ENCODE measurements at regions not wholly inside any gene's neighbourhood (a gene's known extent, or its start where the extent isn't known, plus 50 kb on each side); places are given as distances from the start of the nearest gene placed in this dataset.
"Not testable (repeated sequence)": the region's sequence is repeated elsewhere in the genome, so short reads cannot be mapped to it uniquely, and the experiment has no call there.

DNA sequence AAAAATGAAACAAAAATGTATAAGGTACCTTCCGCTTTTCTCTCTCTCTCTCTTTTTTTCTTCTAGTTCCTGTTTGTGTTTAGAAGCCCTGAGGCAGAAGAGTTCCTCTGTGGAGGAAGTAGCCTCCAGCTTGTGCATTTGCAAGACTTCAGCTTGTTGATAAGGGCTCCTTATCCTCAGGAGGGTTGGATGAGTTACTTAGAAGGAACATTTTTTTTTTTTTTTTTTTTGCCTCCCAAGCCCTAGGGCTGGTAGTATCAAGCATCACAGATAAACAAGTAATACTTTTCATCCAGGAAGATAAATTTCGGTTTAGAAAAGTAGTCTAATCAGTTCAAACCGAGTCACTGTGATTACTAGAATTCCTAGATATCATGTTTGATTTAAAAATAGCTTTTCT is 91.0 kb upstream of the CBLB start:
- no peak for FAIRE-seq
- TF ChIP-seq POLR2A (IDR thresholded peaks at IDR 0.05; ENCODE audit: low read depth, low read length), result no peak
- DNase-seq (ENCODE audit: insufficient read length, low spot score), result no peak

GRCh38 chr3:105960381-105960780 is 91.6 kb upstream of the CBLB start:
- TF ChIP-seq POLR2A (IDR thresholded peaks at IDR 0.05; ENCODE audit: low read depth, low read length), result no peak
- DNase-seq (ENCODE audit: insufficient read length, low spot score) (no peak), FAIRE-seq (no peak)

DNA sequence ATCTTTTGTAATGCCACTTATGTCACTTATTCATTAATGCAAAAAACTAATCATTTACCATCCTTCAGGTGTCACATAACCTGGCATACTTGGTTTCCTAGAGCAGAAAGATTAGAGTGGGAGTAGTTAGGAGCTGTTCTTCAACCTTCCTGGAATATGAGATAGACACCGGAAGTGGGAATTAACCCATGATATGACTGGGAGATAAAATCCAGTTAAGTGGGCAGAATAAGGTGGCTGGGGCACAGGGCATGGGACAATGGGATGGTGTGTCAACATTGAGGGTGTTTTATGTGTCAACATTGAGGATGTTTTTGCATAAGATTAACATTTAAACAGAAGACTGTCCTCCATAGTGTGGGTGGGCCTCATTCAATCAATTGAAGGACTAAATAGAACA is 94.3 kb upstream of the CBLB start:
- no peak for FAIRE-seq
- no peak for TF ChIP-seq POLR2A (IDR thresholded peaks at IDR 0.05; ENCODE audit: low read depth, low read length)

DNA sequence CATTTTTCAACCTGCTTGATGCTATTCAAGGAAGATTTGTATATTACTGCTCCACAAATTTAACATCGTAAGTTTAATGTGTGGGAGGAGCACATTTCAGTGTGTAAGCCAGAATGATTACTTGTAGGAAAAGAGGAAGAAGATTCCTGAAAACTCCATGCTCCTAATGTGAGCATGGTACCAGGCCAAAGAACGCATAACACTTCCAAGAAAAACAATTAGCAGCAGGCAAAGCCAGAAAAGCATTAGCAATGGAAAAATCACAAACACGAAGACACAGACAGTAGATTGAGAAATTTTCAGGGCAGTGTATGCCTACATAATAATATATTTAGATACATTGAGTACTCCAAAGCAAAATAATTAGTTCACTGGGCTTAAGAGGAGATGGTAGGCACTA is 96.6 kb upstream of the CBLB start:
- TF ChIP-seq POLR2A (IDR thresholded peaks at IDR 0.05; ENCODE audit: low read depth, low read length), result no peak
- FAIRE-seq (no peak), DNase-seq (ENCODE audit: insufficient read length, low spot score) (no peak)

More for the DNA sequence above, 94.3 kb upstream of the CBLB start:
- DNase-seq (ENCODE audit: insufficient read length, low spot score), result no peak

DNA sequence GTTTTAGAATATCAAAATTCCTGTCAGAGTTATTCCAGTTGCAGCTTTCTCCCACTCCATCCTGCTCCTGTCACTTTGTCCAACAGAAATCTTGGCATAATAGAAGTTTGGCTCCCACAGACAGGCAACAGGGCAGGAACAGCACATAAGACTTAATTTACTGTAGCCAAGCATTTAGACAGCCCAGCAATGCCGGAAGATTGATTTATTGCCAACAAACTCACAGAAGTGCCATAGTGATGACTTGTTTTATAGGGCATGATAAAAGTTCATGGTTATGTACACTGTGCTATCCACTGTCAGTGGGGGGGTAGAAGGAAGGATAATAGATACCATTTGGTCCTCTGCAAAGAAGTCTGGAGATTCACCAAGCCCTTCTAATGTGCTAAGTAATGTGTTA is 98.3 kb upstream of the CBLB start:
- TF ChIP-seq POLR2A (IDR thresholded peaks at IDR 0.05; ENCODE audit: low read depth, low read length), result no peak

DNA sequence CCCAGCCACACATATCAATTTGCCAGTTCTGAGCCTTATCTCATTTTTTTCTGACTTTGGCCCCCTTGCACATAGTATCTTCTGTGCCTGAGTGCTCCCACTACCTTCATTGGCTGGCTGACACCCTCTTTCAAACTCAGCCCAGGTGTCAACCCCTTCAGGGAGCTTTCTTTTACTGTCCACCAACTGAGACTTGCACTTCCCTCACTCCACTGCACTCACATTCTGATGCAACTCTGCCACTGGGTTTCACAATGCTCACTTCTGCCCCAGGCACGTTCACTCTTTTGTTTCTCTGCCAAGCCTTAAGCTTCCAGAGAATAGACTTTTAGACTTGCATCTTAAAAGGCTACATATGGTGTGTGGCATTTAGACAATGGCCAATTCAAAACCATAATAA is 101.5 kb upstream of the CBLB start:
- no peak for TF ChIP-seq POLR2A (IDR thresholded peaks at IDR 0.05; ENCODE audit: low read depth, low read length)
- FAIRE-seq (no peak), DNase-seq (ENCODE audit: insufficient read length, low spot score) (no peak)

More for the DNA sequence above, 98.3 kb upstream of the CBLB start:
- FAIRE-seq (no peak), DNase-seq (ENCODE audit: insufficient read length, low spot score) (no peak)

DNA sequence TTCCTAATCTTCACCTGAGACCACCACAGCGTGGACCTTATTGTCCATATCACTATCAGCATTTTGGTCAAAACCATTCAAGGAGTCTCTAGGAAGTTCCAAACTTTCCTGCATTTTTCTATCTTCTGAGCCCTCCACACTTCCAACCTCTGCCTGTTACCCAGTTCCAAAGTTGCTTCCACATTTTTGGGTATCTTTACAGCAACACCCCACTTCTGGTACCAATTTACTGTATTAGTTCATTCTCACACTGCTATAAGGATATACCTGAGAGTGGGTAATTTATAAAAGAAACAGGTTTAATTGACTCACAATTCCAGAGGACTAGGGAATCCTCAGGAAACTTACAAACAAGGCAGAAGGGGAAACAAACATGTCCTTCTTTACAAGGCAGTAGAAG is 103.3 kb upstream of the CBLB start:
- no peak for FAIRE-seq
- no peak for DNase-seq (ENCODE audit: insufficient read length, low spot score)
- no peak for TF ChIP-seq POLR2A (IDR thresholded peaks at IDR 0.05; ENCODE audit: low read depth, low read length)

- FAIRE-seq (no peak), DNase-seq (ENCODE audit: insufficient read length, low spot score) (no peak)
- TF ChIP-seq POLR2A (IDR thresholded peaks at IDR 0.05; ENCODE audit: low read depth, low read length), result no peak
Measured at GRCh38 chr3:105974381-105974780, 105.6 kb upstream of the CBLB start.

GRCh38 chr3:105976196-105976595 is 107.4 kb upstream of the CBLB start:
- TF ChIP-seq POLR2A (IDR thresholded peaks at IDR 0.05; ENCODE audit: low read depth, low read length), result no peak
- no peak for FAIRE-seq
- DNase-seq (ENCODE audit: insufficient read length, low spot score), result no peak

- DNase-seq (ENCODE audit: insufficient read length, low spot score), result no peak
- FAIRE-seq, result no peak
- no peak for TF ChIP-seq POLR2A (IDR thresholded peaks at IDR 0.05; ENCODE audit: low read depth, low read length)
Measured at GRCh38 chr3:105979961-105980360, 111.1 kb upstream of the CBLB start.

DNA sequence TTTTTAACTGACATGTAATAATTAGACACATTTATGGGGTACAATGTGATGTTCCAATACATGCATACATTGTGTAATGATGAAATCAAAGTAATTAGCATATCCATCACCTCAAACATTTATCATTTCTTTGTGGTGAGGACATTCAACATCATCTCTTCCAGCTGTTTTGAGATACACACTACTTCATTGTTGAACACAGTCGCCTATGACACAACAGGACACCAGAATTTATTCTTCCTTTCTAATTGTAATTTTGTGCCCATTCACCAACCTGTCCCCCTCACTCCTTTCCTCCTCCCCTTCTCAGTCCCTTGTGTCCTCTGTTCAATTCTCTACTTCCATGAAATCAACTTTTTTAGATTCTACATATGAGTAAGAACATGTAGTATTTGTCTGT is 113.4 kb upstream of the CBLB start:
- TF ChIP-seq POLR2A (IDR thresholded peaks at IDR 0.05; ENCODE audit: low read depth, low read length), result no peak
- FAIRE-seq (no peak), DNase-seq (ENCODE audit: insufficient read length, low spot score) (no peak)

DNA sequence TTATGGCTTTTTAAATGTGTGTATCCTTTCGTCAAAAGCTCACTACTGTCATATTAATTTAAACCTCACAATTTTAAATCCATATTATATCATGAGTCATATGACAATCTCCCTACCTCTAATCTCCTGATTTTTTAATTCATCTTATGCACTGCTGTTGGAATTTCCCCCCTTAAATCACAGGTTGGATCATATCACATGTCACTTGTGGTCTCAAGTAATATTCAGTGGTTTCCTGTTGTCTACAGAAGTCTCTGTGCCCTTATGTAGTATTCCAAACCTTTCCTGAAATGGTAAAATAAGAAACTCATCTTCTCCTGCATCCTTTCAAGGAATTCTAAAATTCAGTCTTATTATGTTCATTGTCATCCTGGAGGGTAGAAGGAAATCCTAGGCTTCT is 116.0 kb upstream of the CBLB start:
- FAIRE-seq, result peak; percentile 41
- no peak for DNase-seq (ENCODE audit: insufficient read length, low spot score)
- no peak for TF ChIP-seq POLR2A (IDR thresholded peaks at IDR 0.05; ENCODE audit: low read depth, low read length)

DNA sequence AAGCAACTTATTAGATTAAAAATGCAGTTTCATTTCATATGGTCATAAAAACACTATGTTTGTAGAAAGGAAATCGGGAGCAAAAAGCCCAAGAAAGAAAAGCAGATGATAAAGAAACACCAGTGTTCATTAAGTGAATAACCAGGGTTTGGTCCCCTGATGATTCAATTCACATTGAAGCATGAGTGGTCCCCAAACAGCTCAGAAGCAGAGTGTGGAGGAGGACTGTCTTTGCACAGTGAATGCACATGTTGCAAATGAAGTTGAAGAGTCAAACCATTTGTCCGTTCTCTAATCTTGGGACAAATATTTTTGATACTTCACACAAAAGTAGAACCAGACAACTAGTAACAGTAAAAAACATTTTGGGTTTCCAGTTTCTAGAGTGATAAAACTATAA is 117.5 kb upstream of the CBLB start:
- FAIRE-seq, result peak; percentile 85
- DNase-seq (ENCODE audit: insufficient read length, low spot score), result not testable (repeated sequence)

- TF ChIP-seq POLR2A (IDR thresholded peaks at IDR 0.05; ENCODE audit: low read depth, low read length), result no peak
- FAIRE-seq (no peak), DNase-seq (ENCODE audit: insufficient read length, low spot score) (no peak)
Measured at GRCh38 chr3:105987809-105988208, 119.0 kb upstream of the CBLB start.

DNA sequence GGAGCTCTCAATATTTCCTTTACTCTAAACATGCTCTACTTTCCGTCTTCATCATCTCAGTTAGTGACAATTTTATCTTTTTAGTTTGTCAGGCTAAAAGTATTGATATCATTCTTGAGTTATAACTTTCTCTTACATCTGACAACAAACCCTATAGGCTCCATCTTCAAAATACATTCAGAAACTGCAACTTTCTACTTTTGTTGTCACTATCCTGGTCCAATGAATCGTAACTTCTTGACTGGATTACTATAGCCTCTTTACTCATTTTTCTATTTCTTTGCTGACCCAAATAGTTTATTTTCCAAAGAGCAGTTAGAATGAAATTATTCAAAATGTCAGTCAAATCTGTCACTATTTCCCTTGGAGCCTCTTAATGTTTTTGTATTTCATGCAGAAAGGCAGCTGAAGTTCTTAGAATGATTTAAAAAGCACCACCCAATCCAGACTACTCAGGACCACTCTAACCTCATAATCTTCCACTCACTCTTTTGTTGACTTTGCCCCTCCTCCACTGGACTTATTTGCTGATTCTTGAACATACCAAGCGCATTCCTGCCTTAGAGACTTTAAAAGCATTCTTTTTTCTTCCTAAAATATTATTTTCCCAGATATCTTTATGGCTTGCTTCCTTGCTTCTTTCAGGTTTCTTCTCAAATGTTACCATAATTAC is 119.9 kb upstream of the CBLB start:
- no peak for FAIRE-seq
- DNase-seq (ENCODE audit: insufficient read length, low spot score), result no peak
- TF ChIP-seq POLR2A (IDR thresholded peaks at IDR 0.05; ENCODE audit: low read depth, low read length), result no peak

DNA sequence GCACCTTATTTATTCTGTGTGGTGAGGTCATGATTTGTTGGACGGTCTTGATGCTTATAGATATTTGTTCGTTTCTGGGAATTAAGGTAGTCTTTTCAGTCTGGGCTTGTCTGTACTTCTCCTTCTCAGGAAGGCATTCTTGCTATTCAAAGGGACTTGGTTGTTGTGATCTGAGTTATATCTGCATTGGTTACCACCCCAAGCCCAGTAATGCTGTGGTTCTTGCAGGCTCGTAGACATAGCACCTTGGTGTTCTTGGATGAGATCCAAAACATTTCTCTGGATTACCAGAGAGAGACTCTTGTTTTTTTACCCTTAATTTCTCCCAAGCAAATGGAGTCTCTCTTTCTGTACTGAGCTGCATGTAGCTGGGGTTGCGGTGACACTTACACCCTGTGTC is 128.0 kb upstream of the CBLB start:
- FAIRE-seq (no peak), DNase-seq (ENCODE audit: insufficient read length, low spot score) (no peak)
- no peak for TF ChIP-seq POLR2A (IDR thresholded peaks at IDR 0.05; ENCODE audit: low read depth, low read length)
